Sigmoid colon (tissue), 4 donors: ENCODE measurements at regions not wholly inside any gene's neighbourhood (a gene's known extent, or its start where the extent isn't known, plus 50 kb on each side); places are given as distances from the start of the nearest gene placed in this dataset.

Source experiments
- CTCF ChIP-seq, 4 experiments: fragments of 450-650 bp in 3 of 4; fragments of 200-600 bp in 1 of 4; IDR thresholded peaks; one replicate each; pipeline ENCODE4 v1.5.1; 2016 to 2019; ENCODE audit warnings: antibody characterized with exemption in 4 of 4, mild to moderate bottlenecking in 3 of 4, moderate library complexity in 2 of 4
- EP300 ChIP-seq, 4 donors: sonication (generic); formaldehyde crosslinking; IDR thresholded peaks; one replicate each; pipeline ENCODE4 v1.6.1; 2017; ENCODE audit warnings: antibody characterized with exemption in 4 of 4
- POLR2A ChIP-seq, 2 donors: fragments of 450-650 bp; IDR thresholded peaks; one replicate each; pipeline ENCODE4 v1.6.1; 2016; ENCODE audit warnings: antibody characterized with exemption in 2 of 2, mild to moderate bottlenecking in 2 of 2, moderate library complexity in 2 of 2

GRCh38 chr7:11281953-11282352, 308.3 kb downstream of the PHF14 start:
- no peak for TF ChIP-seq POLR2A (IDR thresholded peaks at IDR 0.05)
- no peak for TF ChIP-seq EP300 (IDR thresholded peaks at IDR 0.05)
- no peak for TF ChIP-seq CTCF (IDR thresholded peaks at IDR 0.05)
